Trophoblast cell (in vitro differentiated cells and primary cell): ENCODE measurements at regions not wholly inside any gene's neighbourhood (a gene's known extent, or its start where the extent isn't known, plus 50 kb on each side); places are given as distances from the start of the nearest gene placed in this dataset.

ENCODE experiments used
- DNase-seq, 2 donors: peaks; one replicate each; pipeline ENCODE4 v3.0.0-alpha.2; 2016
- H2AFZ ChIP-seq: 2 replicates; pipeline ENCODE4 v1.6.1; 2013; ENCODE audit warnings: low read length, moderate library complexity, mild to moderate bottlenecking; ENCODE audit not compliant: insufficient read depth, poor library complexity
- H2AK5ac ChIP-seq: 2 replicates; pipeline ENCODE4 v1.6.1; 2013; ENCODE audit warnings: mild to moderate bottlenecking, low read length
- H2BK120ac ChIP-seq: 2 replicates; pipeline ENCODE4 v1.6.1; 2013; ENCODE audit warnings: low read length, mild to moderate bottlenecking, moderate library complexity; ENCODE audit not compliant: insufficient read depth, poor library complexity
- H2BK12ac ChIP-seq: 2 replicates; pipeline ENCODE4 v1.6.1; 2013; ENCODE audit warnings: mild to moderate bottlenecking, low read length, moderate library complexity
- H2BK5ac ChIP-seq: 2 replicates; pipeline ENCODE4 v1.6.1; 2013; ENCODE audit warnings: low read length, low read depth, moderate library complexity, mild to moderate bottlenecking; ENCODE audit not compliant: poor library complexity
- H3K14ac ChIP-seq: 2 replicates; pipeline ENCODE4 v1.6.1; 2013; ENCODE audit warnings: mild to moderate bottlenecking, low read length
- H3K18ac ChIP-seq: 2 replicates; pipeline ENCODE4 v1.6.1; 2013; ENCODE audit warnings: mild to moderate bottlenecking, low read length
- H3K23ac ChIP-seq: 2 replicates; pipeline ENCODE4 v1.6.1; 2013; ENCODE audit warnings: low read length
- H3K27ac ChIP-seq: 2 replicates; pipeline ENCODE4 v1.5.1; 2013; ENCODE audit warnings: low read depth, mild to moderate bottlenecking, inconsistent platforms, low read length, moderate library complexity
- H3K27me3 ChIP-seq: 2 replicates; pipeline ENCODE4 v1.6.1; 2013; ENCODE audit warnings: inconsistent platforms, mild to moderate bottlenecking, low read length, moderate library complexity; ENCODE audit not compliant: insufficient read depth
- H3K36me3 ChIP-seq, 2 experiments: 1 replicate in 1 of 2; 2 replicates in 1 of 2; pipeline ENCODE4 v1.6.1; 2013; ENCODE audit warnings: low read length in 2 of 2, mild to moderate bottlenecking in 2 of 2, moderate library complexity in 1 of 2; ENCODE audit not compliant: insufficient read depth in 2 of 2, control insufficient read depth in 1 of 2
- H3K4ac ChIP-seq: 2 replicates; pipeline ENCODE4 v1.6.1; 2013; ENCODE audit warnings: low read depth, mild to moderate bottlenecking, low read length, moderate library complexity
- H3K4me1 ChIP-seq, 2 experiments: 1 replicate in 1 of 2; 2 replicates in 1 of 2; pipeline ENCODE4 v1.6.1; 2013; ENCODE audit warnings: low read length in 2 of 2, mild to moderate bottlenecking in 2 of 2, moderate library complexity in 1 of 2; ENCODE audit not compliant: insufficient read depth in 2 of 2, control insufficient read depth in 1 of 2
- H3K4me2 ChIP-seq: 2 replicates; pipeline ENCODE4 v1.6.1; 2013; ENCODE audit warnings: inconsistent platforms, mild to moderate bottlenecking, low read length, moderate library complexity
- H3K4me3 ChIP-seq: 2 replicates; pipeline ENCODE4 v1.5.1; 2013; ENCODE audit warnings: mild to moderate bottlenecking, low read depth, low read length, inconsistent platforms
- H3K79me1 ChIP-seq: one replicate; pipeline ENCODE4 v1.6.1; 2013; ENCODE audit warnings: low read length
- H3K79me2 ChIP-seq: 2 replicates; pipeline ENCODE4 v1.6.1; 2013; ENCODE audit warnings: low read length, mild to moderate bottlenecking; ENCODE audit not compliant: control insufficient read depth, insufficient read depth, poor library complexity
- H3K9ac ChIP-seq: 2 replicates; pipeline ENCODE4 v1.6.1; 2013; ENCODE audit warnings: mild to moderate bottlenecking, low read length
- H3K9me3 ChIP-seq: 2 replicates; pipeline ENCODE4 v1.6.1; 2013; ENCODE audit warnings: low read depth, mild to moderate bottlenecking, control low read depth, inconsistent platforms, low read length; ENCODE audit not compliant: insufficient read depth
- H4K12ac ChIP-seq: 2 replicates; pipeline ENCODE4 v1.6.1; 2013; ENCODE audit warnings: low read depth, mild to moderate bottlenecking, low read length, moderate library complexity
- H4K8ac ChIP-seq: 2 replicates; pipeline ENCODE4 v1.6.1; 2013; ENCODE audit warnings: low read depth, mild to moderate bottlenecking, low read length, moderate library complexity
- H4K91ac ChIP-seq: one replicate; pipeline ENCODE4 v1.6.1; 2013; ENCODE audit warnings: low read depth, mild to moderate bottlenecking, low read length, moderate library complexity
- WGBS: extraction: QIAGEN DNeasy Blood & Tissue Kit; methylation state at CpG from one replicate; pipeline ENCODE4 v1.1.7; 2013; ENCODE audit warnings: missing lambda C conversion rate; ENCODE audit not compliant: insufficient read length, insufficient coverage; ENCODE audit errors: extremely low coverage; 5-methylcytosine and 5-hydroxymethylcytosine counted together

- no peak overlapping the region for H3K18ac ChIP-seq
- H2BK12ac ChIP-seq, result no peak overlapping the region
- H3K36me3 ChIP-seq, result no peaks in the 10 kb centered on the region
- H2AFZ ChIP-seq, result no peak overlapping the region
- H3K4ac ChIP-seq, result no peak overlapping the region
- H3K23ac ChIP-seq, result no peak overlapping the region
- no peak overlapping the region for H3K14ac ChIP-seq
- no peak overlapping the region for H4K91ac ChIP-seq
- no peak overlapping the region for H3K9ac ChIP-seq
- no peaks in the 10 kb centered on the region for H3K27me3 ChIP-seq
- H4K12ac ChIP-seq, result no peak overlapping the region
- H3K4me2 ChIP-seq, result no peak overlapping the region
- no peak overlapping the region for H3K27ac ChIP-seq
- WGBS, result no CpG with 5 or more reads among the region's 4 CpGs
- H2AK5ac ChIP-seq, result no peak overlapping the region
- no peaks in the 10 kb centered on the region for H3K79me1 ChIP-seq
- no peak overlapping the region for H2BK5ac ChIP-seq
- no peak overlapping the region for H3K4me3 ChIP-seq
- no peaks in the 10 kb centered on the region for H3K4me1 ChIP-seq
- no peaks in the 10 kb centered on the region for H3K79me2 ChIP-seq
- H3K9me3 ChIP-seq, result no peaks in the 10 kb centered on the region
- H4K8ac ChIP-seq, result no peak overlapping the region
- DNase-seq, result no peak
- H2BK120ac ChIP-seq, result no peak overlapping the region
Measured at GRCh38 chr5:158200619-158201018, 341.7 kb upstream of the CLINT1 start.

DNA sequence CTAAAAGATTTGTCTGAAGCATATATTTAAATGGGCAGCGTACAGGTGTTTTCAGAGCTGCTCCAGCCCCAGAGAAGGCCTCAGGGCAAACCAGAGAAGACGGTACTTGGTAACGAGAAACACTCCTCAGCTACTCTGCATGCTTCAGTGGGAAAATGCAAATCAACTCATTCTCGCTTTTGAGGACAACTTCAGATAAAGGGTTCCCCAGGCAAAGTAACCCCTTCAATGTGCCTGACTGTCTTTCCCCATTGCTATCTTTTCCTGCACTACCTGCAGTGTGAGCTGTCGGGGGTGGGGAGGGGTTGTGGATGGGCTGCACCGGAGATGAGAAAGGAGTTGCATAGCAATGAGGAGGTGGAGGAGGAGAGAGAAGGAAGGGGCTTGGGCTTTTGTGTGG is 339.7 kb upstream of the CLINT1 start:
- no peak overlapping the region for H3K4ac ChIP-seq
- no peak overlapping the region for H3K14ac ChIP-seq
- H3K23ac ChIP-seq, result no peak overlapping the region
- no peak overlapping the region for H2BK12ac ChIP-seq
- no peak overlapping the region for H4K8ac ChIP-seq
- H4K91ac ChIP-seq, result no peak overlapping the region
- no CpG with 5 or more reads among the region's 6 CpGs for WGBS
- no peaks in the 10 kb centered on the region for H3K79me1 ChIP-seq
- H2BK120ac ChIP-seq, result no peak overlapping the region
- no peaks in the 10 kb centered on the region for H3K27me3 ChIP-seq
- no peaks in the 10 kb centered on the region for H3K79me2 ChIP-seq
- no peak for DNase-seq
- H2AK5ac ChIP-seq, result no peak overlapping the region
- no peak overlapping the region for H3K18ac ChIP-seq
- no peak overlapping the region for H2AFZ ChIP-seq
- peak overlapping the region; percentile 23 for H3K4me3 ChIP-seq
- no peak overlapping the region for H4K12ac ChIP-seq
- no peaks in the 10 kb centered on the region for H3K36me3 ChIP-seq
- H2BK5ac ChIP-seq, result no peak overlapping the region
- H3K9me3 ChIP-seq, result no peaks in the 10 kb centered on the region
- H3K27ac ChIP-seq, result no peak overlapping the region
- H3K9ac ChIP-seq, result no peak overlapping the region
- no peak overlapping the region for H3K4me2 ChIP-seq
- H3K4me1 ChIP-seq, result no peaks in the 10 kb centered on the region

GRCh38 chr5:158195416-158196210 is 336.7 kb upstream of the CLINT1 start:
- H3K14ac ChIP-seq, result no peak overlapping the region
- WGBS, result 100% methylated on average over 1 of the region's 5 CpGs
- no peak for DNase-seq
- no peak overlapping the region for H4K12ac ChIP-seq
- H3K9ac ChIP-seq, result no peak overlapping the region
- H3K4me2 ChIP-seq, result no peak overlapping the region
- H3K27ac ChIP-seq, result no peak overlapping the region
- H3K18ac ChIP-seq, result no peak overlapping the region
- no peaks in the 10 kb centered on the region for H3K79me1 ChIP-seq
- no peak overlapping the region for H2BK120ac ChIP-seq
- H3K4ac ChIP-seq, result no peak overlapping the region
- no peak overlapping the region for H3K23ac ChIP-seq
- no peaks in the 10 kb centered on the region for H3K79me2 ChIP-seq
- H3K4me1 ChIP-seq, result no peaks in the 10 kb centered on the region
- no peak overlapping the region for H4K8ac ChIP-seq
- no peaks in the 10 kb centered on the region for H3K27me3 ChIP-seq
- H2AFZ ChIP-seq, result no peak overlapping the region
- no peak overlapping the region for H4K91ac ChIP-seq
- H3K4me3 ChIP-seq, result no peak overlapping the region
- H2BK12ac ChIP-seq, result no peak overlapping the region
- H3K9me3 ChIP-seq, result no peaks in the 10 kb centered on the region
- no peak overlapping the region for H2AK5ac ChIP-seq
- H3K36me3 ChIP-seq, result no peaks in the 10 kb centered on the region
- H2BK5ac ChIP-seq, result no peak overlapping the region

DNA sequence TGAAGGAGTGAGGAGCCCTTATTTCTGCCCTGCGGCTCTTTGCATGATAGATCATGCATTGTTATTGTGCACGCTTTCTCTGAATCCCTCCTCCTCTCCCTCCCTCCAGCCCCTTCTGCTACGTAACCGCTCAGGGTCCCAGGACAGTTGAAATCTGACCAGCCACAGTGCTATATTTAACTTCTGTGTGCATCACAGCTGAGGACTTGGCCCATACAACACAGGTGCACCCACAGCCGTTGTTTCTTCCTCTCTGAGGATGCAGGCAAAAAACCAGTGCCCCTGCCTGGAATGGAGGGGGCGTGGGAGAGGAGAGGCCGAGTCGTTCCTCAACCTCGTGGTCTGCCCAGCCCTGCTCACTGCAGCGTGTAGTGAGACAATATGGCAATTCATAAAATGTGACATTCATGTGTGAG is 335.6 kb upstream of the CLINT1 start:
- peaks cover 1% of the 10 kb centered on the region for H3K9me3 ChIP-seq
- H2AFZ ChIP-seq, result no peak overlapping the region
- no peak overlapping the region for H3K4me2 ChIP-seq
- no peaks in the 10 kb centered on the region for H3K27me3 ChIP-seq
- no peak overlapping the region for H4K12ac ChIP-seq
- no peak overlapping the region for H2BK120ac ChIP-seq
- H4K91ac ChIP-seq, result no peak overlapping the region
- DNase-seq, result no peak
- no peak overlapping the region for H2BK5ac ChIP-seq
- WGBS, result no CpG with 5 or more reads among the region's 10 CpGs
- H3K18ac ChIP-seq, result no peak overlapping the region
- H3K9ac ChIP-seq, result no peak overlapping the region
- no peak overlapping the region for H2BK12ac ChIP-seq
- no peak overlapping the region for H3K27ac ChIP-seq
- no peak overlapping the region for H3K14ac ChIP-seq
- no peaks in the 10 kb centered on the region for H3K4me1 ChIP-seq
- H3K4me3 ChIP-seq, result no peak overlapping the region
- H2AK5ac ChIP-seq, result no peak overlapping the region
- no peak overlapping the region for H3K23ac ChIP-seq
- H4K8ac ChIP-seq, result no peak overlapping the region
- no peaks in the 10 kb centered on the region for H3K79me2 ChIP-seq
- no peaks in the 10 kb centered on the region for H3K79me1 ChIP-seq
- H3K36me3 ChIP-seq, result no peaks in the 10 kb centered on the region
- H3K4ac ChIP-seq, result no peak overlapping the region
